ENCODE measurements at regions not wholly inside any gene's neighbourhood (a gene's known extent, or its start where the extent isn't known, plus 50 kb on each side); places are given as distances from the start of the nearest gene placed in this dataset.

DNA sequence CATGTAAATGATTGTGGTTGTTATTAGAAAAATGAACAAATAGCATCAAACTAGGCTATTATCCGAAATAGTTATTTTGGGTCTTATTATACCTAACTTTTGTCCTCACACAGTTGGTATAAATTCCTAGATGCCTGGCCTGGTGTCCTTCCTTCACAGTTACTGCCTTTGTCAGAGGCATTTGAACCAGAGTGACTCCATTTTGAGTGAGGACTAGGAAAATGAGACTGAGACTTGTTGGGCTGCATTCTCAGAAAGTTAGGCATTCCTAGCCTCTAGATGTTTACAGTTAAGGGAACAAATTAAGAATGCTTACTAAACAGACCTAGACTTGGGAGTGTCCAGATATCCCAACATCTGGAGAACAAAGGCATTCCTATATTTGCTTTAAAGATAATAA, 283.5 kb upstream of the C9orf72 start:
- Mint-ChIP-seq H3K9me3 (no peaks in the 10 kb centered on the region), H3K27me3 (ENCODE audit: low read depth) (no peaks in the 10 kb centered on the region), H3K27ac (no peak overlapping the region), H3K4me3 (no peak overlapping the region), H3K4me1 (peaks cover 11 to 14% of the 10 kb centered on the region in 2 experiments), H3K36me3 (ENCODE audit: insufficient read depth in 1 of 3, low read depth in 3 of 3) (no peaks in the 10 kb centered on the region)
- no peak overlapping the region for H4K8ac ChIP-seq (replicated peaks; ENCODE audit: insufficient read length, low read depth, low read length)
- no peak overlapping the region for H2BK15ac ChIP-seq (ENCODE audit: low read depth, low read length)
- H3K14ac ChIP-seq (ENCODE audit: insufficient read depth, low read length) = no peak overlapping the region
- no peaks in the 10 kb centered on the region for H3K23me2 ChIP-seq (ENCODE audit: insufficient read length, low read depth, low read length, poor library complexity, severe bottlenecking)
- no peak overlapping the region for H3K56ac ChIP-seq (ENCODE audit: insufficient read length, low read depth, low read length)
- H3K9ac ChIP-seq (ENCODE audit: extremely low read depth, insufficient read length, low read length) = no peak overlapping the region
- no CpG with 5 or more reads among the region's 1 CpG for WGBS (ENCODE audit: extremely low coverage, insufficient read length, low lambda C conversion rate)
- H3K27me3 ChIP-seq (ENCODE audit: insufficient read depth, low read length) = no peaks in the 10 kb centered on the region
- no peak overlapping the region for H3K23ac ChIP-seq (ENCODE audit: insufficient read length, low read depth, low read length)
- TF ChIP-seq, protein P1, sequence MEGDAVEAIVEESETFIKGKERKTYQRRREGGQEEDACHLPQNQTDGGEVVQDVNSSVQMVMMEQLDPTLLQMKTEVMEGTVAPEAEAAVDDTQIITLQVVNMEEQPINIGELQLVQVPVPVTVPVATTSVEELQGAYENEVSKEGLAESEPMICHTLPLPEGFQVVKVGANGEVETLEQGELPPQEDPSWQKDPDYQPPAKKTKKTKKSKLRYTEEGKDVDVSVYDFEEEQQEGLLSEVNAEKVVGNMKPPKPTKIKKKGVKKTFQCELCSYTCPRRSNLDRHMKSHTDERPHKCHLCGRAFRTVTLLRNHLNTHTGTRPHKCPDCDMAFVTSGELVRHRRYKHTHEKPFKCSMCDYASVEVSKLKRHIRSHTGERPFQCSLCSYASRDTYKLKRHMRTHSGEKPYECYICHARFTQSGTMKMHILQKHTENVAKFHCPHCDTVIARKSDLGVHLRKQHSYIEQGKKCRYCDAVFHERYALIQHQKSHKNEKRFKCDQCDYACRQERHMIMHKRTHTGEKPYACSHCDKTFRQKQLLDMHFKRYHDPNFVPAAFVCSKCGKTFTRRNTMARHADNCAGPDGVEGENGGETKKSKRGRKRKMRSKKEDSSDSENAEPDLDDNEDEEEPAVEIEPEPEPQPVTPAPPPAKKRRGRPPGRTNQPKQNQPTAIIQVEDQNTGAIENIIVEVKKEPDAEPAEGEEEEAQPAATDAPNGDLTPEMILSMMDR (conservative IDR thresholded peaks at IDR 0.05) = no peak
- no peaks in the 10 kb centered on the region; the same call in 1 of the 2 replicates for H3K4me1 ChIP-seq (ENCODE audit: insufficient read depth, low read length)
- H3T11ph ChIP-seq (ENCODE audit: low read length) = no peak overlapping the region
- H3K79me1 ChIP-seq (ENCODE audit: insufficient read depth, low read depth, low read length, poor library complexity, severe bottlenecking) = no peaks in the 10 kb centered on the region
- H3K4ac ChIP-seq (ENCODE audit: low read depth, low read length) = no peak overlapping the region
- DNase-seq = no peak
- H3K27ac ChIP-seq (ENCODE audit: insufficient read length, low read depth, low read length) = no peak overlapping the region
- no peak overlapping the region for H3K18ac ChIP-seq (ENCODE audit: insufficient read length, low read depth, low read length)
- no peak overlapping the region for H4K5ac ChIP-seq (ENCODE audit: insufficient read length, low read depth, low read length)
- no peak overlapping the region for H4K91ac ChIP-seq (ENCODE audit: insufficient read length, low read depth, low read length)
- H2BK5ac ChIP-seq (ENCODE audit: insufficient read length, low read length) = no peak overlapping the region
- peak overlapping the region; percentile 73 for H2BK12ac ChIP-seq (ENCODE audit: insufficient read length, low read depth, low read length)
- H2BK20ac ChIP-seq (ENCODE audit: low read depth, low read length, poor library complexity, severe bottlenecking) = no peak overlapping the region
- no peaks in the 10 kb centered on the region for H3K79me2 ChIP-seq (ENCODE audit: insufficient read depth, low read length)
- H2BK120ac ChIP-seq (ENCODE audit: low read depth, low read length, poor library complexity, severe bottlenecking) = no peak overlapping the region
- no peak overlapping the region for H3K4me2 ChIP-seq (ENCODE audit: insufficient read depth, insufficient read length, low read length)
- no peaks in the 10 kb centered on the region for H3K9me3 ChIP-seq (ENCODE audit: control insufficient read depth, low read depth, low read length)
- no peak overlapping the region for H2AFZ ChIP-seq (ENCODE audit: low read length)
- H4K20me1 ChIP-seq (ENCODE audit: control insufficient read depth, insufficient read depth, insufficient read length) = no peaks in the 10 kb centered on the region
- no peak overlapping the region for H2AK5ac ChIP-seq (ENCODE audit: insufficient read length, low read length)

Measured in H9 (cell line).